SJCRH30 (cell line): ENCODE measurements at regions not wholly inside any gene's neighbourhood (a gene's known extent, or its start where the extent isn't known, plus 50 kb on each side); places are given as distances from the start of the nearest gene placed in this dataset.
"Not testable (repeated sequence)": the region's sequence is repeated elsewhere in the genome, so short reads cannot be mapped to it uniquely, and the experiment has no call there.

Experiments used
- DNase-seq, 2 experiments: peaks; one replicate each; pipeline ENCODE4 v3.0.0-alpha.2; 2015 to 2020
- H3K27ac ChIP-seq: fragments of 250-450 bp; sonication (Bioruptor Pico); 2 replicates; pipeline ENCODE4 v1.5.1; 2020; ENCODE audit warnings: mild to moderate bottlenecking, moderate library complexity
- H3K27me3 ChIP-seq: fragments of 250-450 bp; sonication (Bioruptor Pico); 2 replicates; pipeline ENCODE4 v1.5.1; 2020; ENCODE audit warnings: mild to moderate bottlenecking, moderate library complexity
- H3K36me3 ChIP-seq: fragments of 250-450 bp; sonication (Bioruptor Pico); 2 replicates; pipeline ENCODE4 v1.5.1; 2020; ENCODE audit warnings: mild to moderate bottlenecking, moderate library complexity
- H3K4me1 ChIP-seq: fragments of 250-450 bp; sonication (Bioruptor Pico); 2 replicates; pipeline ENCODE4 v1.5.1; 2020; ENCODE audit warnings: mild to moderate bottlenecking, moderate library complexity
- H3K4me3 ChIP-seq: fragments of 250-450 bp; sonication (Bioruptor Pico); 2 replicates; pipeline ENCODE4 v1.5.1; 2020; ENCODE audit warnings: mild to moderate bottlenecking, moderate library complexity
- H3K9me3 ChIP-seq: fragments of 250-450 bp; sonication (Bioruptor Pico); replicated peaks from 2 replicates; pipeline ENCODE4 v1.5.1; 2020; ENCODE audit warnings: mild to moderate bottlenecking, moderate library complexity

DNA sequence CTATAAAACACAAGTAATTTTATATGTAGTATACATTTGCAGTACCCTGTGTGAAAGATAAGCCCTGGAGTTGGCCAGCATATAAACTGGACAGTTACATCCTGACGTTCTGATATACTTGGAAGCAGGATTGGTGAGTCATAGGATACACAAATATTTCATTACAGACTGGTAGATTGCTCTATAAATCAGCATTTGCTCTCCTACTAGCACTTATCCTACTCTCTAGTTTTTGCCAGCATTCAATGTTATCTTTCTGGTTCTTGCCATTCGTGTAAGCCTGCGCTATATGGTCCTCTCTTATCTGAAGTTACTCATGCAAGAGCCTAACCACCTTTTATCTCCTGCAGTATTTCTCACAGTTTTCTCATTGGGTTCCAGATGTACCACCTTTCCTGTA, 680.2 kb upstream of the MMS22L start:
- DNase-seq: no peak
- no peak overlapping the region for H3K4me3 ChIP-seq
- no peaks in the 10 kb centered on the region for H3K4me1 ChIP-seq
- no peaks in the 10 kb centered on the region for H3K36me3 ChIP-seq
- peaks cover 5% of the 10 kb centered on the region; the same call in 1 of the 2 replicates for H3K27me3 ChIP-seq
- H3K9me3 ChIP-seq: no peaks in the 10 kb centered on the region
- H3K27ac ChIP-seq: no peak overlapping the region

DNA sequence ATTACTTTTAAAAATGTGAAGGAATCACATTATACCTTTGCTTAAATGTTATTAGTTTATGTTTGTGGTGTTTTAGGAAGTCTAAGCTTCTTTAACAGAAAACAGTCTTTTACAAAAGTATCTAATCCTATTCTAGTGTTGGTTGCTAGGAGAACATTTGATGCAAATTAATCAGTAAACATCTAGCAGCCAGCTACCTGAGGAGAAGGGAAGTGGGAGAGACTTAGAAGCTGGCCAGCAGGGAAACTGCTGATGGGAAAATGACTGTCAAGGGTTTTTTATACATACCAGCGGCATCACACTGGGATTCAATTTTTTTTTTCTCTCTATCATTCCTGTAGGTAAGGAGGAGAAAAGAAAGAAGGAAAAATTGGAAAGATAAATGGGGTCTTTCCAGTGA, 686.0 kb upstream of the MMS22L start:
- H3K4me1 ChIP-seq: no peaks in the 10 kb centered on the region
- no peaks in the 10 kb centered on the region for H3K36me3 ChIP-seq
- no peak overlapping the region for H3K27ac ChIP-seq
- H3K4me3 ChIP-seq: no peak overlapping the region
- no peaks in the 10 kb centered on the region for H3K9me3 ChIP-seq
- no peaks in the 10 kb centered on the region for H3K27me3 ChIP-seq
- no peak for DNase-seq

DNA sequence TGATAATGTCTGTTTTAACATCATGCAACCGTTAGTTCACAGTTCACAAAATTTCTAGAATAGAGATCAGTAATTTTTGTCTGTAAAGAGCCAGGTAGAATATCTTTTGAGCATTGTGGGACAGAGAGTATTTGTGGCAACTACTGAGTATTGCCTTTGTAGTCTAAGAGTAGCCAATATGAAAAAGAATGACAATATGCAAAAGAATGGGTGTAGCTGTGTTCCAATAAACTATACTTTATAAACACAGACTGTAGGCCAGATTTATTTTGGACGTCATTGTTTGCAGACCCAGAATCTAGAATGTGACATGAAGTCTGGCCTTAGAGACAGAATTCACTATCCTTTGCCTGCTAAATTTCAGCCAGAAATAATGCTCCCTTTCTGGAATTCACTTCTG, 694.1 kb upstream of the MMS22L start:
- Histone ChIP-seq H3K9me3 (no peaks in the 10 kb centered on the region), H3K4me3 (no peak overlapping the region), H3K27ac (no peak overlapping the region), H3K36me3 (no peaks in the 10 kb centered on the region), H3K4me1 (no peaks in the 10 kb centered on the region), H3K27me3 (no peaks in the 10 kb centered on the region)
- DNase-seq: no peak

DNA sequence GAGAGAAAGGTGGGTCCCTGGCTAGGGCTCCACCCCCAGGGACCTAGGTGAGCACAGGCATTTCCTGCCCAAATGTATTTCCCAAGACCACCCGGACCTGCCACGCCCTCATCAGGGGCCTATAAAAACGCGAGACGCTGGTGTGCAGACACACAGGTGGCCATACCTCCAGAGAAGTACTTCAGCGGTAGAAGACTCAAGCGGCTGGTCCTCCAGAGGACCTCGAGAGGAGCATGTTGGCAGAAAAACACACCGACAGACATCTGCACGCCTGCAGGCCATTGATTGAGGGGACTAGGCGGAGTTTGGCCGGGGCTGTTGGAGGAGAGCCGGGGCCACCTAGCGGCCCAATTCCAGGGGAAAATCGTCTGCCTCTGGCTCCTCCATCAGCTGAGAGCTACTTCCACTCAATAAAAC, 695.8 kb upstream of the MMS22L start:
- Histone ChIP-seq H3K27ac (no peak overlapping the region), H3K4me1 (no peaks in the 10 kb centered on the region), H3K4me3 (no peak overlapping the region), H3K36me3 (no peaks in the 10 kb centered on the region), H3K9me3 (no peaks in the 10 kb centered on the region), H3K27me3 (no peaks in the 10 kb centered on the region)
- DNase-seq: peak; percentile 11 to 33

DNA sequence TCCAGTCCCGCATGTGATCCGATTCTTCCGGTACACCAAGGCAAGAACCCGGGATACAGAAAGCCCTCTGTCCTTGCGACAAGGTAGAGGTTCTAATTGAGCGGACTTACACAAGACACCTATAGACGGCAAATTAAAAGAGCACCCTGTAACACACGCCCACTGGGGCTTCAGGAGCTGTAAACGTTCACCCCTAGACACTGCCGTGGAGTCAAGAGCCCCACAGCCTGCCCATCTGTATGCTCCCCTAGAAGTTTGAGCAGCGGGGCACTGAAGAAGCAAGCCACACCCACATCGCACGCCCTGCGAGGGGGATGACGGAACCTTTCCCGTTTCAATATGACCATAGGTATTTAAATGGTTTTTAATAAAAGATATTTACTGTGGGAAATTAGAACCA, 696.3 kb upstream of the MMS22L start:
- not testable (repeated sequence) for DNase-seq, H3K9me3 ChIP-seq, H3K27me3 ChIP-seq, H3K4me1 ChIP-seq, H3K27ac ChIP-seq, H3K36me3 ChIP-seq, H3K4me3 ChIP-seq

DNA sequence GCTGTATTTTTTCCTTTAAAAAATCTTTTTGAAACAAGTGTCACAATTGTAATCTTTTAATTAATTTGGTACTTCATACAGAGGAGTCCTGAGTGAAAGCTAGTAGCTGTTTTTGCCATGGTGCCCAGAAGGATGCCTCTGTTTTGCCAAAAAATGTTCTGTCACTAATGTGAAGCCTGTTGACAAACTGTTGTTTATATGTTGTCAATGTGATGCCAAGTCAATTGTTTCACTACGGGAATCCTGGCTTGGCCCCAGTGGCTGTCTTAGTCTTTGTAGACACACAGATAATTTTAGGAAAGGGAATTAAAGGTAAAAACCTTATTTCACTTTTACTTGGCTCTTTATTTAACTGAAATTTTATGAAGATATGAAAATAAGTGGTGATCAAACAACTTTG, 706.4 kb upstream of the MMS22L start:
- Histone ChIP-seq H3K27me3 (no peaks in the 10 kb centered on the region), H3K4me1 (no peaks in the 10 kb centered on the region), H3K4me3 (no peak overlapping the region), H3K36me3 (no peaks in the 10 kb centered on the region), H3K9me3 (no peaks in the 10 kb centered on the region), H3K27ac (no peak overlapping the region)
- DNase-seq: no peak

DNA sequence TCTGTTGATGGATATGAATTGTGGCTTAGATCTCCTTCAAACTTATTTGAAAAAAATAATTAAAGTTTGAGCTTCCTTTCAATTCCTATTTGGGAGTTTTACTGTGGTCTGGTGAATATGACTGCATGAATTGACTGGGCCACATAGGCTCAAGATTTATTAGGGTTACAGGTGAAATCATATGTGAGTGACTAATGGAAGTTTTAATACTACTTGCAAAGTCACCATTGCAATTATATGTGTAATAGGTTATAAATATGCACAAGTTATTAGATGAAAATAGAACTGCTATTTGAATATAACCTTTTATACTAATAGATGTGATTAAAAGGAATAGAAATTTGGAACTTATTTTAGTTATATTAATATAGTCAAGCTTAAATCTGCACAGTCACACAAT, 712.1 kb upstream of the MMS22L start:
- Histone ChIP-seq H3K27me3 (no peaks in the 10 kb centered on the region), H3K36me3 (no peaks in the 10 kb centered on the region), H3K9me3 (no peaks in the 10 kb centered on the region), H3K27ac (no peak overlapping the region), H3K4me1 (no peaks in the 10 kb centered on the region), H3K4me3 (no peak overlapping the region)
- DNase-seq: no peak

DNA sequence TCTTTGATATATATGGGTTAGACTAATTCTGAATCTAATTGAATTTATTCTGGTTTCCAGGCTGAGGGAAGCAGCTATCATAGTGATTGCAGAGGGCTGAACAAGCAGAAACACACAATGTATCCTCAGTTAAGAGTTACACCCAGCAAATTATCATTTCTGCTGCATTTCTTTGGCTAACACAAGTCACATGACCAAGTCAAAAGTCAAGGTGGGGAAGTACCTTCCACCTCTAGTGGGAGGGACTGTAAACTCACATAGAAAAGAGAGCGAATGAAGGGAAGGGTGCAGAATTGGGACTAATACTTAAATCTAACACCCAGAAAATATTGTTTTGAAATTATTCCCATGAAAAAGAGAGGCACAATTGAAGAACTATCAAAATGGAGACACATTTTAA, 719.7 kb upstream of the MMS22L start:
- H3K36me3 ChIP-seq: no peaks in the 10 kb centered on the region
- H3K27ac ChIP-seq: no peak overlapping the region
- no peak for DNase-seq
- no peak overlapping the region for H3K4me3 ChIP-seq
- H3K9me3 ChIP-seq: no peaks in the 10 kb centered on the region
- no peaks in the 10 kb centered on the region for H3K27me3 ChIP-seq
- H3K4me1 ChIP-seq: no peaks in the 10 kb centered on the region

DNA sequence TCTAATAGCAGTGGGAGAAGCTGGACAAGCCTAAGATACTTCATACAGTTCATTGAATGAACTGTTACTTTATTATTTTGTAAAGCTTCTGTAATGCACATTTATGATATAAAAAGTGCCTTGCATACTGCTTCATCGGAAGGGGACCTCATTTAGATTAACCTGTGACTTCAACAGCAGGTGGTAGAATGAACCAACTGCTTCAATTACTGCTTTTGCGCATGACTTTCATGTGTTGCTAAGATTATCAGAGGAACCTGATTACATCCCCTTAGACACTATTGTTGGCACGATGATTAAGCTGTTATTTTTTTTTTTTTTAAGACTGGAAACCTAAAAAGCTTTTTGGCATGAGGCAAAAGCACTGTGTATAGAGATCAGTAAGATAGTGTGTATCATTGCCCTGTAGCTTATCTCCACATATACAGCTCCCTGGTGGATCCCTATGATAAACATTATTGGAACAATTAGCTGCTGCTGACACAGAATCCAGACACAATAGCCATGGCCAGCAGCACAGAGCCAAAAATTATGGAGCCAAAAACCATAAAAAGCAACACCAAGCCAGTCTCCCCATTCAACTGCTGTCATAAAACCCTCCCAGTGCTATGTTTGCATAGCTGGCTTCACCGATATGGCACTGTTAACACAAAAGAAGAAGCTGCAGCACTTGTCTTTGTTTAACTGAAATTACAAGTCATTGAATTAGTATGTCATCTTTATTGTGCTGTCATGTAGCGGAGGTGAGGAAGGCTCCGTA, 731.6 kb upstream of the MMS22L start:
- no peak for DNase-seq
- Histone ChIP-seq H3K27ac (no peak overlapping the region), H3K27me3 (no peaks in the 10 kb centered on the region), H3K9me3 (no peaks in the 10 kb centered on the region), H3K4me3 (no peak overlapping the region), H3K4me1 (no peaks in the 10 kb centered on the region), H3K36me3 (no peaks in the 10 kb centered on the region)

DNA sequence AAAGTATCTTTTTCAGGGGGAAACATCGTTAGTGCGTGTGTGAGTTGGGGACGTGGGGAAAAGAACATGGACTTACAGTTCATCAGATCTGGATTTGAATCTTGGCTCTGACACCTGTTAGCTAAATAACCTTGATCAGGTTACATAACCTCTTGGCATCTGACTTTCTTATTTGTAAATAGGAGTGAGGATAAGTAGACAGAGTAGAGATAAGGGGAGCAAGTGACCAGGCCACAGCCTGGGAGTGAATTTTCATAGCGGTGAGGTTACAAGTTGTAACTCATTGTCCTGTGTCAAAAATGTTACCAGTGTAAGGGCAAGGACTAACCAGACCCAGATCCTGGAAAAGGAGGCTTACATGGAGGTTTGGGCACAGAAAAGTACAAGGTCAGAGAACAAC, 733.5 kb upstream of the MMS22L start:
- H3K9me3 ChIP-seq: no peaks in the 10 kb centered on the region
- DNase-seq: no peak
- no peaks in the 10 kb centered on the region for H3K27me3 ChIP-seq
- H3K36me3 ChIP-seq: no peaks in the 10 kb centered on the region
- H3K27ac ChIP-seq: no peak overlapping the region
- H3K4me3 ChIP-seq: no peak overlapping the region
- H3K4me1 ChIP-seq: no peaks in the 10 kb centered on the region

DNA sequence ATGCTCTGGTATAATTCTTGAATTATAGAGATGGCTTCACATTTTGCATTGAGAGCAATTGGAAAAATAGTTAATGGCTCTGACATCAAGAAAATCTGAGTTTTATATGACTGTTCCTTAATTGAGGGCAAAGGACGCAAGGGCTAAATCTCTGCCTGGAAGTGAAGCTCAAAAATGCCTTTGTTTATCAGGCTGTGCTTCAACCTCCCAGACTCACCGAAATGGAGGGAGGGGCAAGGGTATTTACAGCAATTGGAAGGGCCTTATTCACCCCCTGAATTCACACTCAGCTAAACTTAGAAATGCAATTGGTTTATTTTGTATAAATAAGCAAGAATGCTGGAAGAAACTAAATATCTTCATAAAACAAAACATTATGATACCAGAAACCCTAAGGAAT, 737.2 kb upstream of the MMS22L start:
- no peaks in the 10 kb centered on the region for H3K4me1 ChIP-seq
- H3K36me3 ChIP-seq: no peaks in the 10 kb centered on the region
- no peak overlapping the region for H3K4me3 ChIP-seq
- no peak for DNase-seq
- H3K27me3 ChIP-seq: no peaks in the 10 kb centered on the region
- no peaks in the 10 kb centered on the region for H3K9me3 ChIP-seq
- no peak overlapping the region for H3K27ac ChIP-seq

DNA sequence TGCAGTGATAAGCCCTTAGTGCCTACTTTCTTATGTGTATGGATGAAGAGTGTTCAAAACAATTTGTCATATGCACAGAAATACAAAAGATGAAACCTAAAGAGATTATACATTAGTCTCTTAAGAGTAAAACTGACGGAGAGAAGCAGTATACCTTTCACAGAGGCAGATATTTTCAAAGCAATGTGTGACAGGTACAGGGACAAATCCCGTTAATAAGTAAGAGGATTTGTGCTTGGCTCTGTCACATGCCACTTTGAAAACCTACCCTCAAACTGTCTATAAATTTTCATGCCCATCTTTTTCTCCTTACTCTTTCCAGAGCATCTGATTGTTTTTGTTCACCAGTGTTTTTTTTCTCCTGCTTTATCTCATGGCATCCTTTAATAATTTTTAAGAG, 741.3 kb upstream of the MMS22L start:
- Histone ChIP-seq H3K4me1 (no peaks in the 10 kb centered on the region), H3K27me3 (no peaks in the 10 kb centered on the region), H3K27ac (no peak overlapping the region), H3K4me3 (no peak overlapping the region), H3K36me3 (no peaks in the 10 kb centered on the region), H3K9me3 (no peaks in the 10 kb centered on the region)
- DNase-seq: no peak

DNA sequence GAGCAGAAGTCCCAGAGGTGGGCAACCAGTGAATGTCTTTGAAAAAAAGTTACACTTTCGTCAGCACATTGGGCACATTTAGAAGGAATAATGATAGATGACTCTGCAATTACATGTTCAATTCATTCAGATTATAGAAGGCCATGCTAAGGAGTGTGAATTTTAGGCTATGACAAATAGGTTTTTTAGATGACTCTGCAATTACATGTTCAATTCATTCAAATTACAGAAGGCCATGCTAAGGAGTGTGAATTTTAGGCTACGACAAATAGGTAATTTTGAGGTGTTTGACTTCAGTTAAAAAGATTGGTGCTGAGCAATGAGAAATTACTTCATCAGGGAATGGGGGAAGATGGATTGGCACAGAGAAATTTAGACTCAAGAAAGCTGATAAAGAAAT, 744.9 kb upstream of the MMS22L start:
- H3K27me3 ChIP-seq: no peaks in the 10 kb centered on the region

DNA sequence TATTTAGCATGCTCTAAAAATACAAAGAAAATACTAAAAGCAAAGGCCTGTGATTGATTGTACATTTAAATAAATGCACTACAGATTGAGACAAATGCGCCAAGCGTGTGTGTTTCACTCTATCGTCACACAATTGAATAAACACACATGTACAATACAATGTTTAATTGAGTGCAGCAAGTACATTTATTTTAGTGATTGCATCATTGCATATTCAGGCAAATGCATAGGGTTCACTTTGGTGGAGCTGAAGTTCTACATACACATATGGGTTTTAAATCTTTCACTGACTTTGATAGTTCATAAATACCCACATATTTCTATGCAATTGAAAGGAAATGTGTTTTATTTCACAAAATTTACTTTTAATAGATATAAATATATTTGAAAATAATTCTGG, 750.6 kb upstream of the MMS22L start:
- DNase-seq: no peak
- no peaks in the 10 kb centered on the region for H3K36me3 ChIP-seq
- no peak overlapping the region for H3K27ac ChIP-seq
- no peaks in the 10 kb centered on the region for H3K27me3 ChIP-seq
- no peak overlapping the region for H3K4me3 ChIP-seq
- H3K4me1 ChIP-seq: no peaks in the 10 kb centered on the region
- H3K9me3 ChIP-seq: no peaks in the 10 kb centered on the region

More for the DNA sequence above, 744.9 kb upstream of the MMS22L start:
- Histone ChIP-seq H3K27ac (no peak overlapping the region), H3K4me1 (no peaks in the 10 kb centered on the region), H3K36me3 (no peaks in the 10 kb centered on the region), H3K9me3 (no peaks in the 10 kb centered on the region), H3K4me3 (no peak overlapping the region)
- DNase-seq: no peak

DNA sequence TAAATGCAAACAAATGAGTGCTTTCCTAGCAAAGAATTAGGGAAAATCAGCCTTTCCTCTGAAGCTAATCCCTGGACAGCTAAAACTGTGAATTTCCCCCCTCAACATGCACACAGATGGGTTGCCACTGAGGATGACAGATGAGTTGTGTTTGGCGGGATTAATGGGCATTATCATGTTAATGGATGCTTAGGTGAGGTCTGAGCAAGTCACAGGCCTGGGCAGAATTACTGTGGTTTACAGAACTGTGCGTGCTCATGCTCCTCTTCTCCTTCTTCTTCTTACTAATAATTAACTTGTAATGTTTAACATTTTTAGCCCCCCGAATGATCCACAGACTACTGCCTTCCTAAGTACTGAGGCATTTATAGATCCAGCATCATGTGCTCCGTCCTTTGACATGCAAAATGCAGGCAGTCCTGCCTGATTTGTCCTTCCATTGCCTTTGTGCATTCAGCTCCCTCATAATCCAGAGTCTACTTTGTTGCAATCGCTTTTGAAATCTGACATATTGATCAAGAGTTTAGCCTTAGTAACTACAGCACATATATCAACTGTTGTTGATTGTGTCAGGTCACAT, 753.4 kb upstream of the MMS22L start:
- no peaks in the 10 kb centered on the region for H3K36me3 ChIP-seq
- no peak for DNase-seq
- no peak overlapping the region for H3K27ac ChIP-seq
- H3K4me1 ChIP-seq: no peaks in the 10 kb centered on the region
- no peaks in the 10 kb centered on the region for H3K9me3 ChIP-seq
- H3K4me3 ChIP-seq: no peak overlapping the region
- H3K27me3 ChIP-seq: no peaks in the 10 kb centered on the region

DNA sequence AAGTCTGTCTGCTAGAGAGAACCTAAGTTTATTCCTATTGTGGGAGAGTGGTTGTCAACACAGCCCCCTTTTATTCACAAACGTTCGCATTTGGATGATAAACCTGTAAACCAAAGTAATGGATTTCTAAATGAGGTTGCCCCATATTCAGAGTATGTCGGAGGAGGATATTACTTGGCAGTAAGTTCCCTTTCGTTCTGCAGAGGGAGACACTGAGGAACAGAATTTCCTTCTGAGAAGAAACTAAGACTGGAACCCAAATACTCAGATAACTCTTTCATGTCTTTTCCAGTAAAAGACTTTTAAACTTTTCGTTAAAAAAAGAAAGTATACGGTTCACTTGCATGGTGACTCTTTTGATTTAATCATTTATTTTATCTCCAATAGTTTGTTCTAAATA, 754.6 kb upstream of the MMS22L start:
- Histone ChIP-seq H3K27ac (no peak overlapping the region), H3K4me3 (no peak overlapping the region), H3K9me3 (no peaks in the 10 kb centered on the region), H3K36me3 (no peaks in the 10 kb centered on the region), H3K4me1 (no peaks in the 10 kb centered on the region), H3K27me3 (no peaks in the 10 kb centered on the region)
- no peak for DNase-seq
